Neural cell (in vitro differentiated cells): ENCODE measurements at regions not wholly inside any gene's neighbourhood (a gene's known extent, or its start where the extent isn't known, plus 50 kb on each side); places are given as distances from the start of the nearest gene placed in this dataset.

Source experiments
- H2AFZ ChIP-seq: fragments of 200-600, 300-800 bp; sonication (generic), shearing (Covaris generic); 2 replicates; pipeline ENCODE4 v1.6.0; 2014; ENCODE audit warnings: low read depth, mild to moderate bottlenecking, antibody characterized with exemption, low read length, moderate library complexity
- H3F3A ChIP-seq: fragments of 200-600 bp; shearing (Covaris generic); 2 replicates; pipeline ENCODE4 v1.6.1; 2016; ENCODE audit warnings: mild to moderate bottlenecking, moderate library complexity, mixed read lengths, antibody characterized with exemption, low read length; ENCODE audit not compliant: insufficient read depth, poor library complexity, severe bottlenecking
- H3K27ac ChIP-seq: fragments of 200-600, 300-800 bp; sonication (generic), shearing (Covaris generic); 2 replicates; pipeline ENCODE4 v1.5.1; 2014; ENCODE audit warnings: mild to moderate bottlenecking, low read length, moderate library complexity
- H3K27me3 ChIP-seq: fragments of 300-800, 200-600 bp; sonication (generic), shearing (Covaris generic); 2 replicates; pipeline ENCODE4 v1.6.0; 2014; ENCODE audit warnings: mild to moderate bottlenecking, low read depth, low read length, moderate library complexity; ENCODE audit not compliant: insufficient read depth
- H3K36me3 ChIP-seq: fragments of 300-800, 200-600 bp; sonication (generic), shearing (Covaris generic); 2 replicates; pipeline ENCODE4 v1.5.1; 2014; ENCODE audit warnings: mild to moderate bottlenecking, antibody characterized with exemption, low read length, moderate library complexity; ENCODE audit not compliant: insufficient read depth
- H3K4me2 ChIP-seq: fragments of 300-800, 200-600 bp; sonication (generic), shearing (Covaris generic); 2 replicates; pipeline ENCODE4 v1.6.0; 2014; ENCODE audit warnings: mild to moderate bottlenecking, low read length
- H3K4me3 ChIP-seq: fragments of 300-800, 200-600 bp; sonication (generic), shearing (Covaris generic); 2 replicates; pipeline ENCODE4 v1.5.1; 2014; ENCODE audit warnings: mild to moderate bottlenecking, low read length, moderate library complexity
- H3K79me2 ChIP-seq: fragments of 200-600 bp; shearing (Covaris generic); replicated peaks from 2 replicates; pipeline ENCODE4 v1.6.0; 2014; ENCODE audit warnings: mild to moderate bottlenecking, low read length, moderate library complexity; ENCODE audit not compliant: insufficient read depth
- H3K9ac ChIP-seq: fragments of 300-800, 200-600 bp; sonication (generic), shearing (Covaris generic); 2 replicates; pipeline ENCODE4 v1.6.1; 2016; ENCODE audit warnings: mild to moderate bottlenecking, low read length, mixed read lengths
- H3K9me2 ChIP-seq: fragments of 200-600 bp; shearing (Covaris generic); 2 replicates; pipeline ENCODE4 v1.6.1; 2016; ENCODE audit warnings: mild to moderate bottlenecking, low read length, mixed read lengths; ENCODE audit not compliant: insufficient read depth
- H3K9me3 ChIP-seq: fragments of 200-600, 300-800 bp; sonication (generic), shearing (Covaris generic); 2 replicates; pipeline ENCODE4 v1.6.1; 2016; ENCODE audit warnings: mild to moderate bottlenecking, mixed run types, low read length, moderate library complexity, mixed read lengths
- H4K20me1 ChIP-seq: fragments of 200-600 bp; shearing (Covaris generic); 2 replicates; pipeline ENCODE4 v1.6.1; 2016; ENCODE audit warnings: mild to moderate bottlenecking, mixed run types; ENCODE audit not compliant: insufficient read depth
- CTCF ChIP-seq: fragments of 450-650 bp; IDR thresholded peaks from 2 replicates; pipeline ENCODE4 v1.5.1; 2014; ENCODE audit warnings: antibody characterized with exemption, mild to moderate bottlenecking, moderate library complexity; ENCODE audit not compliant: poor library complexity, severe bottlenecking
- EP300 ChIP-seq: fragments of 450-650 bp; conservative IDR thresholded peaks from 2 replicates; pipeline ENCODE4 v1.6.1; 2014; ENCODE audit warnings: antibody characterized with exemption, mild to moderate bottlenecking, moderate library complexity; ENCODE audit not compliant: poor library complexity, severe bottlenecking
- EZH2 ChIP-seq: fragments of 200-600, 300-800 bp; shearing (Covaris generic), sonication (generic); IDR thresholded peaks from 2 replicates; pipeline ENCODE4 v1.6.1; 2014; ENCODE audit warnings: antibody characterized with exemption, low read length, borderline replicate concordance, mild to moderate bottlenecking; ENCODE audit not compliant: insufficient read depth, poor library complexity, severe bottlenecking
- MXI1 ChIP-seq: fragments of 450-650 bp; conservative IDR thresholded peaks from 2 replicates; pipeline ENCODE4 v1.6.1; 2014; ENCODE audit warnings: antibody characterized with exemption, mild to moderate bottlenecking; ENCODE audit not compliant: poor library complexity, severe bottlenecking
- POLR2AphosphoS5 ChIP-seq: IDR thresholded peaks from 2 replicates; pipeline ENCODE4 v1.6.1; 2012
- RAD21 ChIP-seq: fragments of 450-650 bp; conservative IDR thresholded peaks from 2 replicates; pipeline ENCODE4 v1.6.1; 2014; ENCODE audit warnings: antibody characterized with exemption, mild to moderate bottlenecking, moderate library complexity
- REST ChIP-seq: IDR thresholded peaks from 2 replicates; pipeline ENCODE4 v1.6.1; 2012; ENCODE audit warnings: borderline replicate concordance
- SMC3 ChIP-seq: fragments of 450-650 bp; conservative IDR thresholded peaks from 2 replicates; pipeline ENCODE4 v1.6.1; 2014; ENCODE audit warnings: antibody characterized with exemption, mild to moderate bottlenecking, moderate library complexity; ENCODE audit not compliant: poor library complexity
- TAF1 ChIP-seq: IDR thresholded peaks from 2 replicates; pipeline ENCODE4 v1.6.1; 2012; ENCODE audit warnings: low read depth

GRCh38 chr3:18591120-18591519 is 166.0 kb upstream of the SATB1 start:
- TF ChIP-seq POLR2AphosphoS5 (no peak), SMC3 (no peak), EZH2 (no peak), TAF1 (no peak), EP300 (no peak), REST (no peak), RAD21 (no peak), CTCF (no peak), MXI1 (no peak)
- no peaks in the 10 kb centered on the region for H3F3A ChIP-seq

DNA sequence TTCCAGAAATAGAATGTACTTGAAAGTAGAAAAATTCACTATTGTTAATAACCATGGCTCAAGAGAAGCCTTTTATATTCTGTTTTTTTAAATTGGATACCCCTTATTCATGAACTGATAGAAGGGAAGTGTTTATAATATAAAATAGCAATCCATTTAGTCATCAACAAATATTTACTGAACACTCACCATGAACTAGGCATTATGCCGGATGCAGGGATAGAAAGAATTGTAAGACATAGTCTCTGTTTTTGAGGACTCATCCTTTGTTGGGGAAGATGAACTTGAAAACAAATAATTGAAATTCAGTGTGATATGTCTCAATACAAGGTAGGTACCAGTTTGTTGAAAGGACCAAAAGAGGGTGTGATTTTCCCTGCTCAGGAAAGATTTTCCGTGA is 160.9 kb upstream of the SATB1 start:
- Histone ChIP-seq H3K27me3 (no peaks in the 10 kb centered on the region), H2AFZ (no peak overlapping the region), H3K36me3 (no peaks in the 10 kb centered on the region), H3K27ac (no peak overlapping the region), H3K4me2 (no peak overlapping the region), H3K79me2 (no peaks in the 10 kb centered on the region), H3K9ac (no peak overlapping the region), H3K9me3 (no peaks in the 10 kb centered on the region), H3F3A (no peaks in the 10 kb centered on the region), H3K9me2 (no peaks in the 10 kb centered on the region), H3K4me3 (no peak overlapping the region), H4K20me1 (no peaks in the 10 kb centered on the region)
- TF ChIP-seq RAD21 (no peak), REST (no peak), TAF1 (no peak), POLR2AphosphoS5 (no peak), MXI1 (no peak), SMC3 (no peak), EP300 (no peak), CTCF (no peak), EZH2 (no peak)

More at GRCh38 chr3:18591120-18591519, 166.0 kb upstream of the SATB1 start:
- H3K27ac ChIP-seq = no peak overlapping the region
- H3K79me2 ChIP-seq = no peaks in the 10 kb centered on the region
- no peak overlapping the region for H3K4me2 ChIP-seq
- H3K9me2 ChIP-seq = no peaks in the 10 kb centered on the region
- no peak overlapping the region for H3K9ac ChIP-seq
- no peaks in the 10 kb centered on the region for H3K27me3 ChIP-seq
- no peaks in the 10 kb centered on the region for H4K20me1 ChIP-seq
- no peak overlapping the region for H3K4me3 ChIP-seq
- no peaks in the 10 kb centered on the region for H3K36me3 ChIP-seq
- H2AFZ ChIP-seq = no peak overlapping the region
- no peaks in the 10 kb centered on the region for H3K9me3 ChIP-seq
